Activated CD4-positive, alpha-beta T cell treated with anti-CD3 and anti-CD28 coated beads, Interleukin-2, amount 50 U/mL, for 24 hours (primary cell): ENCODE measurements at regions not wholly inside any gene's neighbourhood (a gene's known extent, or its start where the extent isn't known, plus 50 kb on each side); places are given as distances from the start of the nearest gene placed in this dataset.

Experiments
- DNase-seq, 2 donors: peaks; one replicate each; pipeline ENCODE4 v3.0.0-alpha.2; 2020; ENCODE audit warnings: low read depth in 1 of 2, low spot score in 1 of 2

- DNase-seq = no peak
Observed at GRCh38 chr2:21924640-21925285, 801.0 kb downstream of the TDRD15 start.

- no peak for DNase-seq
Observed at GRCh38 chr2:21928292-21928691, 804.5 kb downstream of the TDRD15 start.

- DNase-seq = no peak
Observed at GRCh38 chr2:21930226-21930625, 806.5 kb downstream of the TDRD15 start.

- DNase-seq = no peak
Observed at GRCh38 chr2:21939967-21940366, 816.2 kb downstream of the TDRD15 start.

- no peak for DNase-seq
Observed at GRCh38 chr2:21944536-21944935, 820.8 kb downstream of the TDRD15 start.

- DNase-seq = no peak
Observed at GRCh38 chr2:21945658-21946057, 821.9 kb downstream of the TDRD15 start.

GRCh38 chr2:21947046-21947445 is 823.3 kb downstream of the TDRD15 start:
- no peak for DNase-seq

- DNase-seq = no peak
Observed at GRCh38 chr2:21966139-21966538, 842.4 kb downstream of the TDRD15 start.

GRCh38 chr2:21970971-21971370 is 847.2 kb downstream of the TDRD15 start:
- DNase-seq = no peak

GRCh38 chr2:21972586-21972985 is 848.8 kb downstream of the TDRD15 start:
- DNase-seq = no peak

GRCh38 chr2:21981127-21981526 is 857.4 kb downstream of the TDRD15 start:
- DNase-seq = no peak

GRCh38 chr2:21993002-21993401 is 869.2 kb downstream of the TDRD15 start:
- DNase-seq = no peak

GRCh38 chr2:21996339-21996738 is 872.6 kb downstream of the TDRD15 start:
- DNase-seq = no peak

- DNase-seq = no peak
Observed at GRCh38 chr2:21999522-21999921, 875.8 kb downstream of the TDRD15 start.

GRCh38 chr2:22002066-22002465 is 878.3 kb downstream of the TDRD15 start:
- DNase-seq = no peak

- DNase-seq = no peak
Observed at GRCh38 chr2:22003270-22003669, 879.5 kb downstream of the TDRD15 start.

- no peak for DNase-seq
Observed at GRCh38 chr2:22011048-22011447, 887.3 kb downstream of the TDRD15 start.

- DNase-seq = no peak
Observed at GRCh38 chr2:22020091-22020742, 896.4 kb downstream of the TDRD15 start.

GRCh38 chr2:22027345-22028005 is 903.7 kb downstream of the TDRD15 start:
- DNase-seq = no peak

- DNase-seq = no peak
Observed at GRCh38 chr2:22035361-22035830, 911.6 kb downstream of the TDRD15 start.

GRCh38 chr2:22037274-22037673 is 913.5 kb downstream of the TDRD15 start:
- DNase-seq = no peak

- DNase-seq = no peak
Observed at GRCh38 chr2:22043784-22044183, 920.0 kb downstream of the TDRD15 start.
